ENCODE measurements at regions not wholly inside any gene's neighbourhood (a gene's known extent, or its start where the extent isn't known, plus 50 kb on each side); places are given as distances from the start of the nearest gene placed in this dataset.

- no peaks in the 10 kb centered on the region for H3K9me3 ChIP-seq (ENCODE audit: control insufficient read depth, insufficient read depth, low read length)
- no peak overlapping the region for H3K27ac ChIP-seq (ENCODE audit: low read length)
- Mint-ChIP-seq H3K27me3 (ENCODE audit: low read depth in 2 of 2) (peaks cover 30 to 31% of the 10 kb centered on the region in 2 donors), H3K9me3 (no peaks in the 10 kb centered on the region), H3K36me3 (no peaks in the 10 kb centered on the region), H3K4me3 (no peak overlapping the region), H3K4me1 (no peaks in the 10 kb centered on the region), H3K27ac (no peak overlapping the region)
- no peaks in the 10 kb centered on the region for H3K4me1 ChIP-seq (ENCODE audit: control insufficient read depth, insufficient read depth, low read length)
- intact Hi-C loops (cut with micrococcal nuclease), result no loop called here
- TF ChIP-seq CTCF (IDR thresholded peaks at IDR 0.05), result no peak
- 18% methylated on average over 30 of the region's 30 CpGs for WGBS (ENCODE audit: insufficient coverage)
- peaks cover 5% of the 10 kb centered on the region for H3K27me3 ChIP-seq (ENCODE audit: control insufficient read depth, insufficient read depth, low read length)
- ATAC-seq (no peak), DNase-seq (no peak)
- no peak overlapping the region for H3K4me3 ChIP-seq (ENCODE audit: low read length)
- no peaks in the 10 kb centered on the region for H3K36me3 ChIP-seq (ENCODE audit: control insufficient read depth, insufficient read depth, low read length)
Measured at GRCh38 chr11:115660030-115660805, 156.0 kb upstream of the CADM1 start.

GRCh38 chr11:115659061-115659963, 155.1 kb upstream of the CADM1 start:
- H3K4me1 ChIP-seq (ENCODE audit: control insufficient read depth, insufficient read depth, low read length), result no peaks in the 10 kb centered on the region
- WGBS (ENCODE audit: insufficient coverage), result 7% methylated on average over 60 of the region's 60 CpGs
- no peak overlapping the region for H3K4me3 ChIP-seq (ENCODE audit: low read length)
- Mint-ChIP-seq H3K27me3 (ENCODE audit: low read depth in 2 of 2) (peaks cover 30 to 35% of the 10 kb centered on the region in 2 donors), H3K4me3 (no peak overlapping the region), H3K27ac (no peak overlapping the region), H3K36me3 (no peaks in the 10 kb centered on the region), H3K4me1 (no peaks in the 10 kb centered on the region), H3K9me3 (no peaks in the 10 kb centered on the region)
- no peaks in the 10 kb centered on the region for H3K36me3 ChIP-seq (ENCODE audit: control insufficient read depth, insufficient read depth, low read length)
- no peak for ATAC-seq
- intact Hi-C loops (cut with micrococcal nuclease), result no loop called here
- no peaks in the 10 kb centered on the region for H3K9me3 ChIP-seq (ENCODE audit: control insufficient read depth, insufficient read depth, low read length)
- TF ChIP-seq CTCF (IDR thresholded peaks at IDR 0.05), result no peak
- no peak for DNase-seq
- H3K27me3 ChIP-seq (ENCODE audit: control insufficient read depth, insufficient read depth, low read length), result peaks cover 5% of the 10 kb centered on the region
- H3K27ac ChIP-seq (ENCODE audit: low read length), result no peak overlapping the region

GRCh38 chr11:115657586-115657985, 153.4 kb upstream of the CADM1 start:
- no peak for TF ChIP-seq CTCF (IDR thresholded peaks at IDR 0.05)
- ATAC-seq, result no peak
- Histone ChIP-seq H3K4me3 (ENCODE audit: low read length) (no peak overlapping the region), H3K27ac (ENCODE audit: low read length) (no peak overlapping the region), H3K36me3 (ENCODE audit: control insufficient read depth, insufficient read depth, low read length) (no peaks in the 10 kb centered on the region), H3K4me1 (ENCODE audit: control insufficient read depth, insufficient read depth, low read length) (no peaks in the 10 kb centered on the region), H3K9me3 (ENCODE audit: control insufficient read depth, insufficient read depth, low read length) (no peaks in the 10 kb centered on the region), H3K27me3 (ENCODE audit: control insufficient read depth, insufficient read depth, low read length) (peaks cover 5% of the 10 kb centered on the region)
- peaks cover 24 to 42% of the 10 kb centered on the region in 2 donors for H3K27me3 Mint-ChIP-seq (ENCODE audit: low read depth in 2 of 2)
- DNase-seq, result no peak
- H3K27ac Mint-ChIP-seq, result no peak overlapping the region
- WGBS (ENCODE audit: insufficient coverage), result 100% methylated on average over 2 of the region's 4 CpGs
- H3K4me3 Mint-ChIP-seq, result no peak overlapping the region
- no peaks in the 10 kb centered on the region for H3K9me3 Mint-ChIP-seq
- no peaks in the 10 kb centered on the region for H3K4me1 Mint-ChIP-seq
- no peaks in the 10 kb centered on the region for H3K36me3 Mint-ChIP-seq
- intact Hi-C loops (cut with micrococcal nuclease), result no loop called here
